ENCODE measurements at regions not wholly inside any gene's neighbourhood (a gene's known extent, or its start where the extent isn't known, plus 50 kb on each side); places are given as distances from the start of the nearest gene placed in this dataset.
"Not testable (repeated sequence)": the region's sequence is repeated elsewhere in the genome, so short reads cannot be mapped to it uniquely, and the experiment has no call there.

GRCh38 chr5:86289786-86290185, 328.0 kb upstream of the COX7C start:
- DNase-seq; H3K36me3 ChIP-seq; intact Hi-C loops (cut with DNase I); H3K9me3 ChIP-seq; H3K4me1 ChIP-seq; H3K27ac ChIP-seq; H3K4me3 ChIP-seq; H3K27me3 ChIP-seq: not testable (repeated sequence)
- WGBS, 2 donors, result 86 to 90% methylated on average over 9 of the region's 9 CpGs

- H3K4me3 ChIP-seq; H3K9me3 ChIP-seq; DNase-seq; H3K27me3 ChIP-seq; H3K27ac ChIP-seq; intact Hi-C loops (cut with DNase I); H3K4me1 ChIP-seq; H3K36me3 ChIP-seq: not testable (repeated sequence)
- 55 to 82% methylated on average over 6 of the region's 6 CpGs for WGBS, 2 donors
Measured at GRCh38 chr5:86292811-86293210, 324.9 kb upstream of the COX7C start.

- intact Hi-C loops (cut with DNase I); H3K27me3 ChIP-seq; H3K4me3 ChIP-seq; DNase-seq; H3K36me3 ChIP-seq; H3K9me3 ChIP-seq; H3K27ac ChIP-seq; H3K4me1 ChIP-seq: not testable (repeated sequence)
- WGBS, 2 donors, result 76 to 83% methylated on average over 1 of the region's 1 CpG
Measured at GRCh38 chr5:86302643-86303042, 315.1 kb upstream of the COX7C start.

- DNase-seq; H3K36me3 ChIP-seq; H3K4me1 ChIP-seq; H3K4me3 ChIP-seq; H3K27ac ChIP-seq; intact Hi-C loops (cut with DNase I); H3K27me3 ChIP-seq; H3K9me3 ChIP-seq: not testable (repeated sequence)
- peak in 1 of 4 experiments; percentile 45 for TF ChIP-seq CTCF (IDR thresholded peaks at IDR 0.05)
- 0 to 1% methylated on average over 2 of the region's 2 CpGs for WGBS, 2 donors
Measured at GRCh38 chr5:86305050-86305449, 312.7 kb upstream of the COX7C start.

- intact Hi-C loops (cut with DNase I), result no loop called here
- H3K4me3 ChIP-seq, result no peak overlapping the region
- DNase-seq, result no peak
- H3K4me1 ChIP-seq, result peaks cover 0 to under 1% (median 0%) of the 10 kb centered on the region in 4 donors
- TF ChIP-seq POLR2A (IDR thresholded peaks at IDR 0.05), result no peak
- no peak for TF ChIP-seq EP300 (IDR thresholded peaks at IDR 0.05)
- TF ChIP-seq POLR2AphosphoS5 (IDR thresholded peaks at IDR 0.05), result no peak
- no peak for TF ChIP-seq CTCF (IDR thresholded peaks at IDR 0.05)
- H3K27me3 ChIP-seq, result no peaks in the 10 kb centered on the region
- H3K36me3 ChIP-seq, result no peaks in the 10 kb centered on the region
- no peaks in the 10 kb centered on the region for H3K9me3 ChIP-seq
- no peak overlapping the region for H3K27ac ChIP-seq
Measured at GRCh38 chr5:86314951-86315350, 302.8 kb upstream of the COX7C start.

DNA sequence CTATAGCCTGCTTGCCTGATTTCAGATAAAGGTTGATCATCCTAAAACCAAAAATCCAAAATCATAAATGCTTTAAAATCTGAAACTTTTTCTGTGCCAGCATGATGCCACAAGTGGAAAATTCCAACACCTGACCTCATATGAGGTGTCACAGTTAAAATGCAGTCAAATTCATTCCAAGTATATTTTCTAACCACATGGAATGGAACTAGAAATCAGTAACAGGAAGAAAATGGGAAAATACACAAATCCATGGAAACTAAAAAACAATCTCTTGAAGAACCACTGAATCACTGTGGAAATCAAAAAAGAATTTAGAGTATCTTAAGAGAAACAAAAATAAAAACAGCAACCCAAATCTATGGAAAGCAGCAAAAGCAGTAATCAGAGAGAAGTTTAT, 297.5 kb upstream of the COX7C start:
- no peak for DNase-seq
- Histone ChIP-seq H3K4me3 (no peak overlapping the region), H3K36me3 (no peaks in the 10 kb centered on the region), H3K27me3 (no peaks in the 10 kb centered on the region), H3K27ac (no peak overlapping the region), H3K9me3 (no peaks in the 10 kb centered on the region), H3K4me1 (peaks cover 0 to 30% (median 3%) of the 10 kb centered on the region in 4 donors)
- intact Hi-C loops (cut with DNase I), result no loop called here
- TF ChIP-seq EP300 (IDR thresholded peaks at IDR 0.05) (no peak), POLR2A (IDR thresholded peaks at IDR 0.05) (no peak), POLR2AphosphoS5 (IDR thresholded peaks at IDR 0.05) (no peak), CTCF (IDR thresholded peaks at IDR 0.05) (no peak)

GRCh38 chr5:86329318-86329717, 288.4 kb upstream of the COX7C start:
- no peak for TF ChIP-seq POLR2A (IDR thresholded peaks at IDR 0.05)
- intact Hi-C loops (cut with DNase I), result no loop called here
- Histone ChIP-seq H3K27me3 (no peaks in the 10 kb centered on the region), H3K4me3 (no peak overlapping the region), H3K9me3 (no peaks in the 10 kb centered on the region), H3K36me3 (no peaks in the 10 kb centered on the region), H3K27ac (no peak overlapping the region), H3K4me1 (peaks cover 0 to 37% (median 11%) of the 10 kb centered on the region in 4 donors)
- 62 to 72% methylated on average over 1 of the region's 1 CpG for WGBS, 2 donors
- DNase-seq, result no peak
